ENCODE measurements at regions not wholly inside any gene's neighbourhood (a gene's known extent, or its start where the extent isn't known, plus 50 kb on each side); places are given as distances from the start of the nearest gene placed in this dataset.
"Not testable (repeated sequence)": the region's sequence is repeated elsewhere in the genome, so short reads cannot be mapped to it uniquely, and the experiment has no call there.

DNA sequence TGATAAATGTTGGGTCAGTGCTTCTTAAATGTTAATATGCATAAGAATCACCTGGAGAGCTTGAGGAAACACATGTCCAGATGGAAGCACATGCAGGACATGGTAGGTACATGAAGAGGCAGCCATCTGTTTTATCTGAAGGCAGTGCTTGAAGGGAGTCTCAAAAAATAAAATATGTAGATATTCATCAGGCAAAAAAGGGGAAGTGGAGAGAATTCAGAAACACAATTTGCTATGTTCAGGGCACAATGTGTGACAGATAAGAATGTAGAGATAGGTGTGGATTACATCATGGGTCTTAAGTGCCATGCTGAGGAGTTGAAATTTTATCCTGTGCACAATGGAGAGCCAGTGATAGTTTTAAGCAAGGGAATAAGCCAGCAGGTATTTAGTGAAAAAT, 59.6 kb upstream of the CASK start:
- CTCF ChIA-PET, result no interaction called here
- DNase-seq (ENCODE audit: extremely low spot score), result no peak
- TF ChIP-seq ARNT (IDR thresholded peaks at IDR 0.05) (no peak), PKNOX1 (IDR thresholded peaks at IDR 0.05) (no peak), NFRKB (IDR thresholded peaks at IDR 0.05) (no peak), ELF4 (IDR thresholded peaks at IDR 0.05) (no peak), TARDBP (IDR thresholded peaks at IDR 0.05) (no peak), CTBP1 (IDR thresholded peaks at IDR 0.05; ENCODE audit: borderline replicate concordance) (no peak), BHLHE40 (IDR thresholded peaks at IDR 0.05; ENCODE audit: borderline replicate concordance) (no peak), SP1 (IDR thresholded peaks at IDR 0.05) (no peak), FOXA1 (IDR thresholded peaks at IDR 0.05) (no peak), FOXK2 (IDR thresholded peaks at IDR 0.05) (no peak), SUZ12 (IDR thresholded peaks at IDR 0.05) (no peak), HDGF (IDR thresholded peaks at IDR 0.05; ENCODE audit: borderline replicate concordance) (no peak), L3MBTL2 (conservative IDR thresholded peaks at IDR 0.05) (no peak), LEF1 (IDR thresholded peaks at IDR 0.05; ENCODE audit: borderline replicate concordance) (no peak), FOXM1 (IDR thresholded peaks at IDR 0.05; ENCODE audit: borderline replicate concordance) (no peak), ZNF384 (IDR thresholded peaks at IDR 0.05) (no peak)
- POLR2A ChIA-PET, result no interaction called here

DNA sequence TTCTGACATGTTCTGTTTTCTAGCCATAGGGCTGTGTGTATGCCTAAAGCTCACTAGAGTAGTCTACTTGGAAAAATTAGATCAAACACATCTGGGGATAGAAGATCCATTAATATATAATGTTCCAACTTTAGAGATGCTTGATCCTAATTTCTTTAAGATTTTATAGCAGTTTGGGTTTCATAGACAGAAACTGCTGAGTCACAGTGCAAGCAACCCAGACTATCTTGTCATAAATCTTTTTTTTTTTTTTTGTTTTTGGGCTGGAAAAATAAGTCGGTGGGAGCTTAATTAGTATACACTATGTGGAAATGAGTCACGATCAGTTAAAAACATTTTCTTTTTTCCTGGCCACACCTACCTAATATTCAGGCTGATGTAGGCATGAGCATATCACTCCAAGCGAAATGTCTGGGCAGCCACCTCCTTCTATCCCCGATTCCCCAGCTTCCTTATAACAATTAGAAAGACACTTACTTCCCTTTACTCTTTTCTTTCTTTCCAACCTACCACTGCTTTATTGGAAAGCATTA, 58.2 kb upstream of the CASK start:
- no peak for DNase-seq (ENCODE audit: extremely low spot score)
- ChIA-PET POLR2A (no interaction called here), CTCF (no interaction called here)
- TF ChIP-seq ELF4 (IDR thresholded peaks at IDR 0.05) (no peak), TARDBP (IDR thresholded peaks at IDR 0.05) (no peak), FOXM1 (IDR thresholded peaks at IDR 0.05; ENCODE audit: borderline replicate concordance) (no peak), CTBP1 (IDR thresholded peaks at IDR 0.05; ENCODE audit: borderline replicate concordance) (no peak), FOXA1 (IDR thresholded peaks at IDR 0.05) (no peak), LEF1 (IDR thresholded peaks at IDR 0.05; ENCODE audit: borderline replicate concordance) (no peak), SUZ12 (IDR thresholded peaks at IDR 0.05) (no peak), ARNT (IDR thresholded peaks at IDR 0.05) (no peak), SP1 (IDR thresholded peaks at IDR 0.05) (no peak), HDGF (IDR thresholded peaks at IDR 0.05; ENCODE audit: borderline replicate concordance) (no peak), L3MBTL2 (conservative IDR thresholded peaks at IDR 0.05) (no peak), BHLHE40 (IDR thresholded peaks at IDR 0.05; ENCODE audit: borderline replicate concordance) (no peak)

DNA sequence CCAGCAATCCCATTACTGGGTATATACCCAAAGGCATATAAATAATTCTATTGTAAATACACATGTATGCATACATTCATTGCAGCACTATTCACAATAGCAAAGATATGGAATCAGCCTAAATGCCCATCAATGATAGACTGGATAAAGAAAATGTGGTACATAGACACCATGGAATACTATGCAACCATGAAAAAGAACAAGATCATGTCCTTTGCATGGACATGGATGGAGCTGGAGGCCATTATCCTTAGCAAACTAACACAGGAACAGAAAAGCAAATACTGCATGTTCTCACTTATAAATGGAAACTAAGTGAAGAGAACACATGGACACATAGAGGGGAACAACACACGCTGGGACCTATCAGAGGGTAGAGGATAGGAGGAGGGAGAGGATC, 51.3 kb upstream of the CASK start:
- CTCF ChIA-PET; DNase-seq (ENCODE audit: extremely low spot score); POLR2A ChIA-PET: not testable (repeated sequence)

DNA sequence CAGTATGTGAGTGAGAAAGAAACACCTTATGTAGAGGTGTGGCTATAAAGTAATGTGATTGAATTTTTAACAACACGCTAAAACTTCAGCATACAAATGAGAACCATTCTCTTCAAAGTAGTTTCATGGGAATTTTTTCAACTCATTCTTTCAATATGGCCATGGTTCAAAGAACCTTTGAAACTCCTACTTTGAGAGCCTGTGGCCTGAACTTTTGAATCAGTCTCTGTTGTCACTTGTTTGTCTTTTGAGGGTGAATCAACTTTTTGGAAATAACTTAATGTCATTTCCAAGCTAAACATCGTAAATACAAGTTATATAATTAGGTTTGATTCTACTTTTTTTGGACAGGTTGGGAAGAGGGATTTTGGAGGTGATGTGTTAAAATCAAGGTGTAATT, 49.9 kb upstream of the CASK start:
- TF ChIP-seq ARNT (IDR thresholded peaks at IDR 0.05), result no peak
- TF ChIP-seq ELF4 (IDR thresholded peaks at IDR 0.05), result no peak
- TF ChIP-seq SUZ12 (IDR thresholded peaks at IDR 0.05), result no peak
- TF ChIP-seq L3MBTL2 (conservative IDR thresholded peaks at IDR 0.05), result no peak
- no peak for TF ChIP-seq FOXA1 (IDR thresholded peaks at IDR 0.05)
- no peak for TF ChIP-seq CTBP1 (IDR thresholded peaks at IDR 0.05; ENCODE audit: borderline replicate concordance)
- TF ChIP-seq NFRKB (IDR thresholded peaks at IDR 0.05), result no peak
- TF ChIP-seq LEF1 (IDR thresholded peaks at IDR 0.05; ENCODE audit: borderline replicate concordance), result no peak
- TF ChIP-seq HDGF (IDR thresholded peaks at IDR 0.05; ENCODE audit: borderline replicate concordance), result no peak
- TF ChIP-seq SP1 (IDR thresholded peaks at IDR 0.05), result no peak
- TF ChIP-seq PKNOX1 (IDR thresholded peaks at IDR 0.05), result no peak
- no peak for TF ChIP-seq FOXM1 (IDR thresholded peaks at IDR 0.05; ENCODE audit: borderline replicate concordance)
- no peak for TF ChIP-seq ZNF384 (IDR thresholded peaks at IDR 0.05)
- TF ChIP-seq BHLHE40 (IDR thresholded peaks at IDR 0.05; ENCODE audit: borderline replicate concordance), result no peak
- ChIA-PET POLR2A (no interaction called here), CTCF (no interaction called here)
- DNase-seq (ENCODE audit: extremely low spot score), result no peak

Measured in HEK293T (cell line).